ENCODE measurements at regions not wholly inside any gene's neighbourhood (a gene's known extent, or its start where the extent isn't known, plus 50 kb on each side); places are given as distances from the start of the nearest gene placed in this dataset.

DNA sequence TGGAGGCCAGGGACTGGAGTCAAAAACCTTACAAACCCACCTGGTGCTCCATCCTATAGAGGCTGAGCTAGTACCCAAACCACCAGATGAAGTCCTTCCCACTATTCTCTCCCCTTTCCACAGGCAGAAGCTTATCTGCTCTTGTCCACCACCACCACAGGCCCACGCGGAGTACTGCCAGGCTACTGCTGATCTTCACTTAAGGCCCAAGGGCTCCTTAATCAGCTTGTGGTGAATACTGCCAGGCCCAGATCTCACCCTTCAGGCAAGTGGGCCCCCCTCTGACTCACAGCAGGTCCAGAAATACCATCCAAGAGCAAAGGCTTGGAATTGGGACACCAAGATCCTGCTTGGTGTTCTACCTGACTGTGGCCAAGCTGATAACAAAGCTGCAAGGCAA is 598.1 kb upstream of the CBLB start:
- TF ChIP-seq, protein P1, sequence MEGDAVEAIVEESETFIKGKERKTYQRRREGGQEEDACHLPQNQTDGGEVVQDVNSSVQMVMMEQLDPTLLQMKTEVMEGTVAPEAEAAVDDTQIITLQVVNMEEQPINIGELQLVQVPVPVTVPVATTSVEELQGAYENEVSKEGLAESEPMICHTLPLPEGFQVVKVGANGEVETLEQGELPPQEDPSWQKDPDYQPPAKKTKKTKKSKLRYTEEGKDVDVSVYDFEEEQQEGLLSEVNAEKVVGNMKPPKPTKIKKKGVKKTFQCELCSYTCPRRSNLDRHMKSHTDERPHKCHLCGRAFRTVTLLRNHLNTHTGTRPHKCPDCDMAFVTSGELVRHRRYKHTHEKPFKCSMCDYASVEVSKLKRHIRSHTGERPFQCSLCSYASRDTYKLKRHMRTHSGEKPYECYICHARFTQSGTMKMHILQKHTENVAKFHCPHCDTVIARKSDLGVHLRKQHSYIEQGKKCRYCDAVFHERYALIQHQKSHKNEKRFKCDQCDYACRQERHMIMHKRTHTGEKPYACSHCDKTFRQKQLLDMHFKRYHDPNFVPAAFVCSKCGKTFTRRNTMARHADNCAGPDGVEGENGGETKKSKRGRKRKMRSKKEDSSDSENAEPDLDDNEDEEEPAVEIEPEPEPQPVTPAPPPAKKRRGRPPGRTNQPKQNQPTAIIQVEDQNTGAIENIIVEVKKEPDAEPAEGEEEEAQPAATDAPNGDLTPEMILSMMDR (IDR thresholded peaks at IDR 0.05; ENCODE audit: low read depth, low read length, missing input control) = no peak
- TF ChIP-seq EGR1 (IDR thresholded peaks at IDR 0.05; ENCODE audit: low read depth in 2 of 2) = no peak
- no peak for TF ChIP-seq TAF1 (conservative IDR thresholded peaks at IDR 0.05)
- no peak for TF ChIP-seq YY1 (IDR thresholded peaks at IDR 0.05)
- no peak for TF ChIP-seq JUND (IDR thresholded peaks at IDR 0.05)
- TF ChIP-seq, protein P2, sequence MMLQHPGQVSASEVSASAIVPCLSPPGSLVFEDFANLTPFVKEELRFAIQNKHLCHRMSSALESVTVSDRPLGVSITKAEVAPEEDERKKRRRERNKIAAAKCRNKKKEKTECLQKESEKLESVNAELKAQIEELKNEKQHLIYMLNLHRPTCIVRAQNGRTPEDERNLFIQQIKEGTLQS (IDR thresholded peaks at IDR 0.05) = no peak
- TF ChIP-seq, protein P3, sequence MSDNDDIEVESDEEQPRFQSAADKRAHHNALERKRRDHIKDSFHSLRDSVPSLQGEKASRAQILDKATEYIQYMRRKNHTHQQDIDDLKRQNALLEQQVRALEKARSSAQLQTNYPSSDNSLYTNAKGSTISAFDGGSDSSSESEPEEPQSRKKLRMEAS (IDR thresholded peaks at IDR 0.05) = no peak
- TF ChIP-seq HNF4A (conservative IDR thresholded peaks at IDR 0.05) = no peak
- no peak for TF ChIP-seq RAD21 (IDR thresholded peaks at IDR 0.05)
- no peak for TF ChIP-seq RXRA (IDR thresholded peaks at IDR 0.05)
- TF ChIP-seq GABPA (IDR thresholded peaks at IDR 0.05 in 1 of 2, conservative IDR thresholded peaks at IDR 0.05 in 1 of 2) = no peak
- no peak for TF ChIP-seq SP1 (IDR thresholded peaks at IDR 0.05)

Measured in liver (tissue), 3 donors.